ENCODE measurements at regions not wholly inside any gene's neighbourhood (a gene's known extent, or its start where the extent isn't known, plus 50 kb on each side); places are given as distances from the start of the nearest gene placed in this dataset.

DNA sequence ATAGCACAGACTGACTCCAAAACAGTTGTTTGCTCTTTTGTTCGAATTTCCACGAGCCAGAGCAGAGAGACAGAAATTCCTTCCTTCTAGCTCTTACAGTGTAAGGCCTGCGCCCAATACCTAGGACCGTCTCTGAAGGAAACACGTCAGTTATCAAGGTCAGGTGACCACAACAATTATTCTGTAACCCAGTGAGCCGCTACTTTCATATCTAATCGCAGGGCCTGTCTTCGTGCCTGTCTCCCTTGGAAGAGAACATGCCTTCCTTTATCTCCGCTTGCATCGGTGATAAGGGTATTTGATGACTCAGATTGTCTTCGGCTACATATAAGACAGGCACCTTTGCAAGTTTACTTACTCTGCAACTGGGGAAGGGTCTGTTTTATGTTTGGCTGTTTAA, 288.0 kb downstream of the MAF start:
- H3K36me3 Mint-ChIP-seq, result no peaks in the 10 kb centered on the region
- H3K27ac Mint-ChIP-seq, result no peak overlapping the region
- peaks cover 50% of the 10 kb centered on the region for H3K27me3 Mint-ChIP-seq
- no peak overlapping the region for H3K4me3 Mint-ChIP-seq
- no peak for DNase-seq
- H3K9me3 Mint-ChIP-seq, result no peaks in the 10 kb centered on the region
- peaks cover 13% of the 10 kb centered on the region for H3K4me1 Mint-ChIP-seq

DNA sequence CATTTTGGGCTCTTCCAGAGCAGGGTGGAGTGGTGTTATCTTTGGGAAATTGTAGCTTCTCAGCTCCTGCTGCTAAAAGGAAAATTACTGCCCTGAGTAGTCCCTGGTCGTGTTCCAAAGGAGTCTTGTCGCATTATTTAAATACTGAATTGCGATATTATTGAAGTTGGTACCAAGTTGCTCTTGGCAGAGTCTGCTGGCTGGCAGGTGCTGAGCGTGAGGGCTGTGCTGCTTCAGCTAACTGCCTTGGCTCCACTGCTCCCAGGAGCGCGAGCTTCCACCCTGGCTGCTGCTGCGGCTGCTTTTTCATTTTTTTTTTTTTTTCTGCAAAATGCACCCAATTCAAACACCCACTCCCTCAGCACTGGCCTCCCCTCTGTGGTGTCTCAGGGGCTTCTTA, 289.8 kb downstream of the MAF start:
- peaks cover 4% of the 10 kb centered on the region for H3K4me1 Mint-ChIP-seq
- H3K27me3 Mint-ChIP-seq, result peaks cover 35% of the 10 kb centered on the region
- no peak for DNase-seq
- H3K4me3 Mint-ChIP-seq, result no peak overlapping the region
- H3K9me3 Mint-ChIP-seq, result no peaks in the 10 kb centered on the region
- H3K36me3 Mint-ChIP-seq, result no peaks in the 10 kb centered on the region
- H3K27ac Mint-ChIP-seq, result no peak overlapping the region

DNA sequence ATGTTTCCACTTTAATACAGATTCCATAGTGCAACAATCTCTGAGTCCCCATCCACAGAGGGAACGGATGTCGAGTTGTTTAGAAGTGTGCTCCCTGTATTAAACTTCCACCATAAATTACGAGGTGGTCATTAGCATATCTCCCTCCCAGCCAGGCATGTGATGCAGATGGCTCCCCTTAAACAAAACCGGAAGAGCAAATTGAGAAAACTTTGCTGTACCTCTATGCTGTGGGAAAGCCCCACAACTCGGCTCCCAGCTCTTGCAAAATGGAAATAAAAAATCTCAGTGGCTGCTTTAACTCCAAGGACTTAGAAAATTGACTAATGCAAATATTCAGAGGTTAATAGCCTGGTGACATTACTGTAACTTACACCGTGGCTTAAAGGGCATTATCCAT, 290.9 kb downstream of the MAF start:
- Mint-ChIP-seq H3K4me3 (no peak overlapping the region), H3K4me1 (peaks cover 4% of the 10 kb centered on the region), H3K9me3 (no peaks in the 10 kb centered on the region), H3K27me3 (peaks cover 31% of the 10 kb centered on the region), H3K27ac (no peak overlapping the region), H3K36me3 (no peaks in the 10 kb centered on the region)
- no peak for DNase-seq

DNA sequence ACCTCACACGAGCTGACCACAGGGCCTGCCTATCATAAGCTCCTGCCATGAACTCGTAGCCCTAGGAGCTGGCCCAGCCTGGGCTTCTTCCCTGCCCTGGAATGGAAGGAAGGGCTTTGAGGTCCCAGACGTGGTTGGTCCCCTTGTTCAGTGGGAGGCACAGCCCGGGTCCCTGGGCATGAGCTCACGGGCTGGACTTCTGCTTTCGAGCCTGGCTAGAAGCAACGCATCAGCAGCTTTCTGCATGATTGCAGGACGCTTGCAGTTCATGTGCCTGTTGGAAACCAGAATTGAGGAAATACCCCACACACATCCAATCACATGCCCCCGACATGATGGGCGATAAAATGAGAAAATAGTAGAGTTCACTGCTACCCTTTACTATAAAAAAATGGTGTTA, 293.3 kb downstream of the MAF start:
- Mint-ChIP-seq H3K27ac (no peak overlapping the region), H3K36me3 (no peaks in the 10 kb centered on the region)
- no peak for DNase-seq

DNA sequence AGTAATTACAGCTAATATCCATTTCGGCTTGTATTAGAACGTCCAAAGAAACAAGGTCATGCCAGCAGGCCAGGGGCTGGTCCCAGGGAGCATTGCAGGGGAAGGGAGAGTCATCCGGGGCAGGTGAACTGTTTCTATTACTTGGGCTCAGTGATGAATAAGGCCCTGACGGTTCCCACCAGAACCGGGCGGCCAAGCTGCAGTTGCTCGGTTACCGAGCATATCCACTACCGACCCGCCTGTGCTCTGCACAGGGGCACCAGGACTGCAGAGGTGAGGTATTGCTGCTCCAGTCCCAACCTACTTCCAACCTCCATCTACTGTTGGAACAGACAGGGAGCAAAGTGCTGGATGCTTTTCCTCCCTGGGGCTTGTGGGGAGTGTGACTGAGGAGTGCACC, 295.5 kb downstream of the MAF start:
- Mint-ChIP-seq H3K9me3 (no peaks in the 10 kb centered on the region), H3K27ac (no peak overlapping the region), H3K4me1 (peaks cover 4% of the 10 kb centered on the region), H3K27me3 (peaks cover 18% of the 10 kb centered on the region), H3K36me3 (no peaks in the 10 kb centered on the region), H3K4me3 (no peak overlapping the region)
- DNase-seq, result no peak

More for the DNA sequence above, 293.3 kb downstream of the MAF start:
- Mint-ChIP-seq H3K27me3 (peaks cover 30% of the 10 kb centered on the region), H3K4me1 (peaks cover 4% of the 10 kb centered on the region), H3K4me3 (no peak overlapping the region), H3K9me3 (no peaks in the 10 kb centered on the region)

DNA sequence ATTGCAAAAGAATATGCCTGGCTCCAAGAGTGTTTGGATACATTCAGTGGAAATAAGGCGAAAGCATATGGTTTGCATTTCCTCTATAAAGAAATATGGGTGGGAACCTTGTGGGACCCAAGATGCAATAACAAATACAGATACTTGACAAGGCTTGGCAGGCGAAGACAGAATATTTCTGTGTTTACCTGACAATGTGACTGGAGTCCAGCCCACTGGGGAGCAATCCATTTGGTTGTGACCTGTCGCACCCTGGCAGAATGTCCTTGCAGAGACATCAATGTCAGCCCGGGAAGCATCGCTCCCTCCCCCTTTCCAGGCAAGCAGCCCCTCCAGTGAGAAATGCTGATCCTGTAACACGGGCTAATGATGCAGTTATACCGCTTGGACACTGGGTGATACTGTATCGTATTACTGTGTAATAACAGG, 296.6 kb downstream of the MAF start:
- Mint-ChIP-seq H3K4me1 (no peaks in the 10 kb centered on the region), H3K4me3 (no peak overlapping the region), H3K36me3 (no peaks in the 10 kb centered on the region), H3K9me3 (no peaks in the 10 kb centered on the region), H3K27ac (no peak overlapping the region), H3K27me3 (peaks cover 15% of the 10 kb centered on the region)
- no peak for DNase-seq

DNA sequence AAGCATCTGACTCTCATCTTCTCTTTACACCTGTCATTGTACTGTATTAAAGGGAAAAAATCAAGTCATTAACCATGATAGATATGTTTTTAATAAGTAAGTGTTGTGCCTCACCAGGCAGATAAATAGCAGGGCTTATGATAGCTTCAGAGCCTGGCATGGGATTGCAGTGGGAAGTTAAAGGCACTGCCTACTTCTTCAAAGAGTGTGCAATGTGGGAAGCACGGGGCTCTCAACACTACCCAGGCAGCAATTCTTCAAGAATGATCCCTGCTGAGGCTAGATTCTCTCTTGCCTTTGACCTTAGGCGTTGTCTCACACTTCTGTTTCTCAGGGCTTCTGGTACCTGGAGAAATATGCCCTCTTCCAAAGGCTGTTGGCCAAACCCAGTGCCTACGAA, 297.3 kb downstream of the MAF start:
- H3K36me3 Mint-ChIP-seq, result no peaks in the 10 kb centered on the region
- no peak for DNase-seq
- no peaks in the 10 kb centered on the region for H3K9me3 Mint-ChIP-seq
- H3K4me1 Mint-ChIP-seq, result no peaks in the 10 kb centered on the region
- H3K4me3 Mint-ChIP-seq, result no peak overlapping the region
- H3K27me3 Mint-ChIP-seq, result peaks cover 17% of the 10 kb centered on the region
- H3K27ac Mint-ChIP-seq, result no peak overlapping the region

DNA sequence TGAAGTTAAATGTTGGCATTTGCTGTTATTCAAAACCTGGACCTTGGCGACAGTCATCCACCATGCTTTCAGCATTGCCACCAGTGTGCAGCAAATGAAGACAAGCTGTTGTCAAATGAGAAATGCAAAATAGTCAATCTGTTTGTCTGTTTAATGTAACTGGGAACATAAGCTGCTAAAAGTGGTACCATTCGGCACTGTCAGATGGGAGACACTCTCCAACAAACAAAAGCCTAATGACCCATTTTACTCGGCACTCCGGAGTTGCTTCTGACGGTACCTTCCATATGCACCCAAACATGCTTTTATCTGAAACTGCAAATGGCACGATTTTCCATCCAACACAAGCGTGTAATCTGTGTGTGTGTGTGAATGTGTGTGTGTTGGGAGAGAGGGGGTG, 297.8 kb downstream of the MAF start:
- Mint-ChIP-seq H3K36me3 (no peaks in the 10 kb centered on the region), H3K4me3 (no peak overlapping the region), H3K27ac (no peak overlapping the region), H3K27me3 (peaks cover 14% of the 10 kb centered on the region), H3K4me1 (no peaks in the 10 kb centered on the region), H3K9me3 (no peaks in the 10 kb centered on the region)
- DNase-seq, result no peak

DNA sequence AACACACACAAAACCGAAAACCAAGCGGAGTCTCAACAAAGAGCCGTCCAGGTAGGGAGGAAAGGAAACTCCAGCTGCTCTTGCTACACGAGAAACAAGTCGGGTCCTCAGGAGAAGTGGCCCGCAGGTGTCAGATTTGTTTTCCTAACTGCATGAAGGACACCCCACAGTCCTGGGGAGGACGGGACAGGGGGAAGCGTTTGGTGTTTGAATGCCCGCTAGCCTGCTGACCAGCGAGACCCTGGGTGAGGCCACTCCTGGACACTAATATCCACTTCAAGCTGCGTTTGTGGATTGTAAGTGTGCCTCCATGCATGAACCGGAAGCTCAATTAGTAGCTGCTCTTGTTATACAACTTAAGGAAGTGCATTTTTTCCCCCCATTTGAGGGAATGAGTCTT, 299.5 kb downstream of the MAF start:
- H3K27me3 Mint-ChIP-seq, result peaks cover 21% of the 10 kb centered on the region

DNA sequence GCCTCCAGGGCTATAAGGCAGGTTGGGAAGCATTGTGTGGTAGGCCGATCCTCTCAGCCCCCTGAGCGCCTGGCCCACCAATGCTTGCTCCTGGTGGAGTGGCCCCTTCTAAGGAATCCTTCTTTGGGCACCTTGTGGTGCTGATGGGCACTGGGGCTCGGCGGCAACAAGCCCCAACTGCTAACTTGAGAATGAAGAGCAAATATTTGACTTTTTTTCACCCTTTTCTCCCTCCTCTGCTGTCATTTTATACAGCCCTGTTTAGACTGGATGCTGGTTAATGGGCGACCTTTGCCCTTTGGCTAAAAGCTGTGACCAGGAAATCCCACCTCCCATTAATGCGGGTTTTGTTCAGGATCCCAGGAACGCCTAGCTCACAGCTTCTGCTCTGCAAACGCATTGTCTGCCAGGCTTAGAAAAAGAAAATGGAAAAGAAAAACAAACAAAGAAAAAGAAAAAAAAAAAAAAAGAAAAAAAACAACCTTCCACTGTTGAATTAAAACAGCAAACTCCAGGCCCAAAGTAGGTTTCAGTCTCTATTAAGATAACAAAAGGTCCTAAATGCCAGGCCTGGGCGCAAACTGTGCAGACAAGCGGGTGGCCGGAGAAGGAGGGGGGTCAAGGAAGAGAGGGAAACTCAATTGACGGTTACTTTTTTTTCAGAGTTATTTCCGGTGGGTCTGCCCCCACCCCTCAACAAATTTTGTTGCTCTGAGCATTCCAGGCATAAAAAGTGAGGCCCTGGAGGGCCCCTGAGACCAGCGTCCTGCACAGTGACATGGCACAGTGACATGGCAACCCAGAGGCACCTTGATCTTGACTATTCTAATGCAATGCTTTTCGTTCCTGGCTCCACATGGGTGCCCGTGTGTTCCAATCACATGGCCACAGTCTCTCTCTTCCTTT, 301.4 kb downstream of the MAF start:
- DNase-seq, result no peak
- peaks cover 2% of the 10 kb centered on the region for H3K4me1 Mint-ChIP-seq
- peaks cover 28% of the 10 kb centered on the region for H3K27me3 Mint-ChIP-seq
- no peaks in the 10 kb centered on the region for H3K36me3 Mint-ChIP-seq
- no peak overlapping the region for H3K27ac Mint-ChIP-seq
- H3K9me3 Mint-ChIP-seq, result no peaks in the 10 kb centered on the region
- no peak overlapping the region for H3K4me3 Mint-ChIP-seq

More for the DNA sequence above, 299.5 kb downstream of the MAF start:
- Mint-ChIP-seq H3K4me1 (peaks cover 2% of the 10 kb centered on the region), H3K27ac (no peak overlapping the region), H3K9me3 (no peaks in the 10 kb centered on the region), H3K36me3 (no peaks in the 10 kb centered on the region), H3K4me3 (no peak overlapping the region)
- DNase-seq, result no peak

DNA sequence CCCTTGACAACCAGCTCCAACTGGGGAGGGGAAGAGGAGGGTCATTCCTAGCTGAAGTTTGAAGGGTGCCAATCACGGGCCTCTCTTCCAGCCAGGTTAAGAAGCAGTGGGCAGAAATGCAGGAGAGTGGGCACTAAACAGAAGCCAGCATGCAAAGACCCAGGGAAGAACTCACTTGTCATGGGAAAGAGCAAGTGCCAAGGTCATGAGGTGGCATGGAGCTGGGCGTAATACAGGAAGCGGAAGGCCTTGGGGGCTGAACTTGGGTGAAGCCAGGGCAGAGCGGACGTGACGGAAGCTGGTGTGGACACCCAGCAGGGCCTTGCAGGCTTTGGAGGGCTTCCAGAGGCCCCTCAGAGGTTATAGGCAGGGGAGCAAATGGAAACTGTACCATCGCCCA, 302.1 kb downstream of the MAF start:
- H3K27ac Mint-ChIP-seq, result no peak overlapping the region
- H3K36me3 Mint-ChIP-seq, result no peaks in the 10 kb centered on the region
- no peaks in the 10 kb centered on the region for H3K9me3 Mint-ChIP-seq
- peaks cover 32% of the 10 kb centered on the region for H3K27me3 Mint-ChIP-seq
- peaks cover 2% of the 10 kb centered on the region for H3K4me1 Mint-ChIP-seq
- DNase-seq, result no peak
- no peak overlapping the region for H3K4me3 Mint-ChIP-seq

DNA sequence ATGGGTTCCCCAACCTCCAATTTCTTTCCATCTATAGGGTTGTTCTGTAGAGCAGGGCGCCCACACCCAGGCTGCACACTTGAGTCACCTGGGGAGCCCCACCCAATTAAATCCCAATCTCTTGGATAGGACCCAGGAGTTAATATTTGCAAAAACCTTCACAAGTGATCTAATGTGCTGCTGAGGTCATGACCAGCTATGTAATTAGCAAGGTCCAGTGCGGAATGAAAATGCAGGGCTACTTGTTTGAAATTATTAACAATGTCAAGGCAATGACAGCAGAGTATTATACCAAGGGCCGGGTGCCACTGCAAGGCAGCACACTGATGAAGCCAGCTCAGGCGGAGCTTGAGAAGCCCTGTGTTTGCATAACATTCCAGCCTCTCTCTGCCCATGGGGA, 302.7 kb downstream of the MAF start:
- H3K27ac Mint-ChIP-seq, result no peak overlapping the region
- peaks cover 2% of the 10 kb centered on the region for H3K4me1 Mint-ChIP-seq
- H3K4me3 Mint-ChIP-seq, result no peak overlapping the region
- DNase-seq, result no peak
- no peaks in the 10 kb centered on the region for H3K36me3 Mint-ChIP-seq
- no peaks in the 10 kb centered on the region for H3K9me3 Mint-ChIP-seq
- peaks cover 32% of the 10 kb centered on the region for H3K27me3 Mint-ChIP-seq

DNA sequence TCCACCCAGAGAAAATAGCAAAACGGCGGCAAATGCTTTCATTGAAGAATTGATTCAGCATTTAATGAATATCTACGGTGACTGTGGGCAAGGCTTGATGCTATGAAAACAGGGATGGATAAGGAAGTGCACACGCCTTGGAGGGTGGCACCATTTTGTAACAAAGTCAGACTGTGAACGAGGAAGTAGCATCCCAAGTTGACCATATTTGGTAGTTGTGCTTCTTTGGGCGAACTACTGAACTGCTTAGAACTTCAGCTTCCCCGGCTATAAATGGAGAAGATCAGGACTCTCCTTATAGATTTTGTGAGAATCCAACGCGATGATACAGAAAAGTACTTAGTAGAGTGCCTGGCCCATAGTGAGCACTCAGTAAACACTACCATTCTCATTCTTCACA, 303.2 kb downstream of the MAF start:
- no peaks in the 10 kb centered on the region for H3K9me3 Mint-ChIP-seq
- peaks cover 29% of the 10 kb centered on the region for H3K27me3 Mint-ChIP-seq
- H3K4me1 Mint-ChIP-seq, result peaks cover 2% of the 10 kb centered on the region
- DNase-seq, result no peak
- no peaks in the 10 kb centered on the region for H3K36me3 Mint-ChIP-seq
- no peak overlapping the region for H3K4me3 Mint-ChIP-seq
- H3K27ac Mint-ChIP-seq, result no peak overlapping the region

DNA sequence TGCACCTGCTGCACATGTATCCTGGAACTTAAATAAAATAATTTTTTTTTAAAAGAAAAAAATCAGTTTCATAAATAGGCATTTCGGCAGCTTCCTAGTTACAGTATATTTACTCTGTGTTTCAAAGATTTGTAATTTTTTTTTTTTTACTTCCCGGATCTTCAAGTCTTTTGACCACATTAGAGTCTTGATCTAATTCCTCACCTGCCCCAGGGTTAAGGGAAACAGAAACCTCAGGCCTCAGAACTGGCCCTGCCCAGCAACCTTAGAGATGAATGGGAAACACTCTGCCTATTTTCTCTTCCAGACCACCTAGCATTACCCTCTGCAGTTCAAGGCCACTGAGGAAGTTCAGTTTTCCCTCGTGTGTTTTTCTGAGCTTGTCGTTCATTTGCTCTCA, 304.0 kb downstream of the MAF start:
- Mint-ChIP-seq H3K4me1 (peaks cover 2% of the 10 kb centered on the region), H3K36me3 (no peaks in the 10 kb centered on the region), H3K4me3 (no peak overlapping the region), H3K27me3 (peaks cover 35% of the 10 kb centered on the region), H3K9me3 (no peaks in the 10 kb centered on the region), H3K27ac (no peak overlapping the region)
- DNase-seq, result no peak

DNA sequence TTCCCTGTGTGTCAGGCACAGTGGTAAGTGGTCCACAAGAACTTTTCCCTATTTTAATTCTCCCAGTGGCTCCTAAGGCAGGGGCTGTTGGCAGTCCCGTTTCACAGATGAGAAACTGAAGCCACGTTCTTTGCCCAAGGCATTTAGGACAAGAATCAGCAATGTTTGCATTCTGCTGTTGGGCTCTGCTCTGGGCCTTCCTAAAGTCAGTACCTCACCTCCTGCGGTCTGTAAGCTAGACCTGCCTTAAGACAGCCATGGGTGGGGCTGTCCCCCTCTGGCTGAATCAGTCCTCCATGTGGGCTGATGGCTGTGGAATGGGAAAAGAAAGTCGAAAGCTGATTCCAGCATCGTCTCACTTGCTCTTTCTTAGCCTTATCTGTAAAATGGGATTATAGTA, 304.8 kb downstream of the MAF start:
- no peak overlapping the region for H3K27ac Mint-ChIP-seq
- DNase-seq, result no peak
- peaks cover 40% of the 10 kb centered on the region for H3K27me3 Mint-ChIP-seq
- no peak overlapping the region for H3K4me3 Mint-ChIP-seq
- no peaks in the 10 kb centered on the region for H3K36me3 Mint-ChIP-seq
- peaks cover 2% of the 10 kb centered on the region for H3K4me1 Mint-ChIP-seq
- no peaks in the 10 kb centered on the region for H3K9me3 Mint-ChIP-seq

DNA sequence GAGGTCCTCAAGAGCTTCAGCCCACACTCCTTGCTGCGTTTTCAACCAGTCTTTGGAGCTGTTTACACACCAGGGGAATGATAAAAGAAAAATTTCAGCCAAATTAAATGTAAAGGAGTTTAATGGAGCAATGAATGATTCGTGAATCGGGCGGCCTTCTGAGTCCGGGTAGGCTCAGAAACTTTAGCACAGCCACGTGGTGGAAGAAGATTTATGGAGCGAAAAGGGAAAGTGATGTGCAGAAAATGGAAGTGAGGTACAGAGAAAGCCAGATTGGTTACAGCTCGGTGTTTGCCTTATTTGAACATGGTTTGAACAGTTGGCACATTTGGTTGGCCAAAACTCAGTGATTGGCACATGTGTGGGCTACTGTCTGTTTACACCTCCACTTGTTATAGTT, 305.4 kb downstream of the MAF start:
- H3K9me3 Mint-ChIP-seq, result no peaks in the 10 kb centered on the region
- H3K27me3 Mint-ChIP-seq, result peaks cover 46% of the 10 kb centered on the region
- H3K4me1 Mint-ChIP-seq, result peaks cover 2% of the 10 kb centered on the region
- DNase-seq, result no peak
- no peak overlapping the region for H3K4me3 Mint-ChIP-seq
- no peaks in the 10 kb centered on the region for H3K36me3 Mint-ChIP-seq
- no peak overlapping the region for H3K27ac Mint-ChIP-seq

Data from activated naive CD8-positive, alpha-beta T cell treated with anti-CD3 and anti-CD28 coated beads for 36 hours (primary cell).